ENCODE measurements at regions not wholly inside any gene's neighbourhood (a gene's known extent, or its start where the extent isn't known, plus 50 kb on each side); places are given as distances from the start of the nearest gene placed in this dataset.

- Mint-ChIP-seq H3K36me3 (ENCODE audit: low read depth) (no peaks in the 10 kb centered on the region), H3K27ac (no peak overlapping the region), H3K9me3 (no peaks in the 10 kb centered on the region), H3K27me3 (ENCODE audit: insufficient read depth) (peaks cover 20% of the 10 kb centered on the region), H3K4me3 (no peak overlapping the region), H3K4me1 (ENCODE audit: low read depth) (peaks cover 4% of the 10 kb centered on the region)
- DNase-seq: no peak
- TF ChIP-seq CTCF (IDR thresholded peaks at IDR 0.05): no peak
These were observed 49.8 kb upstream of the PDZD8 start for GRCh38 chr10:117424883-117425649.
